ENCODE measurements at regions not wholly inside any gene's neighbourhood (a gene's known extent, or its start where the extent isn't known, plus 50 kb on each side); places are given as distances from the start of the nearest gene placed in this dataset.

- TF ChIP-seq CTCF (conservative IDR thresholded peaks at IDR 0.05 in 1 of 2, IDR thresholded peaks at IDR 0.05 in 1 of 2; ENCODE audit: low read depth in 1 of 2, low read length in 2 of 2) (no peak), EZH2 (IDR thresholded peaks at IDR 0.05; ENCODE audit: low read length, missing control alignments) (no peak)
Observed at GRCh38 chr11:42021911-42022310, 562.5 kb upstream of the LRRC4C start.
